GM10248 (cell line): ENCODE measurements at regions not wholly inside any gene's neighbourhood (a gene's known extent, or its start where the extent isn't known, plus 50 kb on each side); places are given as distances from the start of the nearest gene placed in this dataset.

Source experiments
- CTCF ChIA-PET: fragments of 300-600 bp; sonication (Branson Sonifier 250); formaldehyde crosslinking; extraction: SDS; loops from one replicate; lab custom pipeline; 2021; ENCODE audit warnings: antibody characterized with exemption; lab: Yijun Ruan, JAX
- POLR2A ChIA-PET: fragments of 350-650 bp; sonication (Branson Sonifier 250); formaldehyde crosslinking; extraction: SDS; loops from one replicate; lab custom pipeline; 2020; ENCODE audit warnings: antibody characterized with exemption; lab: Yijun Ruan, JAX
- DNase-seq: peaks from one replicate; pipeline ENCODE4 v3.0.0; 2012; ENCODE audit errors: extremely low spot score
- CTCF ChIP-seq: IDR thresholded peaks from 2 replicates; pipeline ENCODE4 v1.5.1; 2012; ENCODE audit warnings: mild to moderate bottlenecking, low read depth; ENCODE audit errors: extremely low read depth, missing control alignments, control extremely low read depth

DNA sequence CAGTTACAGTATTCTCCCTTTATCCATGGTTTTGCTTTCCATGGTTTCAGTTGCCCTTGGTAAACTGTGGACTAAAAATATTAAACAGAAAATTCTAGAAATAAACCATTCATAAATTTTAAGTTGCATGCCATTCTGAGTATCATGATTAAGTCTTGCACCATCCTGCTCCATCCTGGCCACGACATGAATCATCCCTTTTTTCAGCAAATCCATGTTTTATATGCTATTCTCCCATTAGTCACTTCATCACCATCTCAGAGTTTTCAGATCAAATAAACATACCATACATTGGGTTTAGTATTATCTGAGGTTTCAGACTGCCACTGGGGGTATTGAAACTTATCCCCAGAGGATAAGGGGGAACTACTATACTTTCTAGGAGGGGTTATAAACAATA is 234.4 kb upstream of the ATP10B start:
- no peak for DNase-seq
- no peak for TF ChIP-seq CTCF
- CTCF ChIA-PET, result interaction anchor here (1.1 kb wide), 1 partner anchor 10 kb away, joined by 3 read pairs; no protein-coding TSS in a partner anchor
- POLR2A ChIA-PET, result no interaction called here

GRCh38 chr5:161085056-161085455 is 233.0 kb upstream of the ATP10B start:
- DNase-seq, result no peak
- no peak for TF ChIP-seq CTCF
- POLR2A ChIA-PET, result no interaction called here
- CTCF ChIA-PET, result interaction anchor here (1.4 to 1.7 kb wide), 2 partner anchors 13 to 19 kb away, joined by 4 read pairs; no protein-coding TSS in a partner anchor

GRCh38 chr5:161084115-161084514 is 232.1 kb upstream of the ATP10B start:
- no peak for TF ChIP-seq CTCF
- no peak for DNase-seq
- ChIA-PET POLR2A (no interaction called here), CTCF (interaction anchor here (1.7 kb wide), 1 partner anchor 14 kb away, joined by 4 read pairs; no protein-coding TSS in a partner anchor)

DNA sequence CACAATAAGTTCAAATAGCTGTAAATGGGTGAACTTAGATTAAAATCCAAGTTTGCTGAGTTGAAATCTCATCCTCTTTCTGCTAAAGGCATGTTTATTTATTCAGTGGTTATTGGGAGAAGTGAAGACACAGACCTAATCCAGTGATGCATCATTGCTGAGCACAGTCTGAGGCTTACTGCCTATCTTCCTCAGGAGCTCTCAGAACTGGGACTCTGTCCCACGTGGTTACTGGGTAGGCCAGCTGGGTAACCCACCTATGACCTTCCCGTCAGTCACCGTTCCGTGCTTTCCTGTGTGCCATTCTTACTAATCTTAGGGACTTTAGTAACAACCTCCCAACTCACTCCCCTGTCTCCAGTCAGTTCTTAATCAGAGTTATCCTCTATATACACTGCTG is 226.8 kb upstream of the ATP10B start:
- TF ChIP-seq CTCF, result no peak
- CTCF ChIA-PET, result no interaction called here
- DNase-seq, result no peak
- POLR2A ChIA-PET, result no interaction called here

DNA sequence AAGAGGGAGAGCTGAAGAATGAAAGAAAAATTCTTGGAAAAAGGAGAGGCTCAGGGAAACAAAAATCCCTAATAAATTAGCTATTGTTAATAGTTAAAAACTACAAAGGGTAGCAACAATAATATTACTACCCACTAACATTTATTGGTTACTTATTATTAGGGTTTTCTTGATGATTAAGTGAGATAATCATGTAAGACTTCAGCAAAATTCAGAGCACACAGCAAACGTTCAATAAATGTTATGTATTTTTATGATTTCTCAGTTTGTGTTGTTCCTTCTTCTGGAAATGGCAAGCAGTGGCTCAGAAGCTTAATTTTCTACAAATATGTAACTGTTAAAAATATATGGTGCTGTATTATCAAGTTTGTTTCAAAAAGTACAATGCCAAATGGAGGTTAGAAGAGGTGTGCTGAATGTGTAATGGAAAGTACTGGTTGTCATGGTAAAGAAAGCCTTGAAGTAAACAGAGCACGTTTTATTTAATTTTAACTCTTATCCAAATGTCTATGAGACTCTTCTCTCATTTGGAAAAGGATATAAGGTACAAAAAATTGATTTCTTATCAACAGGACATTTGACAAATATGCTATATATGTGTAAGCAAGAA is 226.0 kb upstream of the ATP10B start:
- CTCF ChIA-PET, result no interaction called here
- DNase-seq, result no peak
- POLR2A ChIA-PET, result no interaction called here
- TF ChIP-seq CTCF, result no peak

DNA sequence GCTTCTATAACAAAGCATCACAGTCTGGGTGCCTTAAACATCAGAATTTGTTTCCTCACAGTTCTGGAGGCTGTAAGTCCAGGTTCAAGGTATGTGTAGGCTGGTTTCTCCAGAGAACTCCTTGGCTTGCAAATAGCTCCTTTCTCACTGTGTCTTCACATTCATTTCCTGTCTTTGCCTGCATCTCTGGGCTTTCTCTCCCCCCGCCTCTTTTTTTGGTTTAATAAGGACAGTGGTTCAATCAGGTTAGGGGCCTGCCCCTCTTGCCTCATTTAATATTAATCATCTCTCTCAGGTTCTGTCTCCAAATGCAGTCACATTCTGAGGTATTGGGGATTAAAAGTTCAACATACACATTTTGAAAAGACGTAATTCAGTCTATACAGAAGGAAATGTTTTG is 225.5 kb upstream of the ATP10B start:
- POLR2A ChIA-PET, result no interaction called here
- no peak for DNase-seq
- CTCF ChIA-PET, result no interaction called here
- TF ChIP-seq CTCF, result no peak
